ENCODE measurements at regions not wholly inside any gene's neighbourhood (a gene's known extent, or its start where the extent isn't known, plus 50 kb on each side); places are given as distances from the start of the nearest gene placed in this dataset.

GRCh38 chr12:69036533-69036932, 103.6 kb upstream of the CPM start:
- in situ Hi-C loops (cut with HindIII; ENCODE audit: low pct_ligation_motif_present, low sequenced_read_pairs) = no loop called here
- no peak overlapping the region for H3K27ac ChIP-seq
- no peaks in the 10 kb centered on the region for H3K27me3 ChIP-seq (replicated peaks)
- no peak for DNase-seq
- no peak overlapping the region for H3K4me3 ChIP-seq (ENCODE audit: low read depth, low read length)
- H3K36me3 ChIP-seq (replicated peaks) = no peaks in the 10 kb centered on the region
- no peak for TF ChIP-seq CTCF (IDR thresholded peaks at IDR 0.05; ENCODE audit: low read depth, low read length, missing control alignments)

- Histone ChIP-seq H3K4me3 (ENCODE audit: low read depth, low read length) (no peak overlapping the region), H3K27me3 (replicated peaks) (no peaks in the 10 kb centered on the region), H3K27ac (no peak overlapping the region), H3K36me3 (replicated peaks) (no peaks in the 10 kb centered on the region)
- no peak for TF ChIP-seq CTCF (IDR thresholded peaks at IDR 0.05; ENCODE audit: low read depth, low read length, missing control alignments)
- DNase-seq = no peak
- in situ Hi-C loops (cut with HindIII; ENCODE audit: low pct_ligation_motif_present, low sequenced_read_pairs) = no loop called here
These were observed 104.0 kb upstream of the CPM start for GRCh38 chr12:69036999-69037398.

- no peak for TF ChIP-seq CTCF (IDR thresholded peaks at IDR 0.05; ENCODE audit: low read depth, low read length, missing control alignments)
- no peak for DNase-seq
- Histone ChIP-seq H3K27me3 (replicated peaks) (no peaks in the 10 kb centered on the region), H3K4me3 (ENCODE audit: low read depth, low read length) (no peak overlapping the region), H3K36me3 (replicated peaks) (no peaks in the 10 kb centered on the region), H3K27ac (no peak overlapping the region)
- in situ Hi-C loops (cut with HindIII; ENCODE audit: low pct_ligation_motif_present, low sequenced_read_pairs) = no loop called here
These were observed 106.9 kb upstream of the CPM start for GRCh38 chr12:69039911-69040310.

- H3K36me3 ChIP-seq (replicated peaks) = no peaks in the 10 kb centered on the region
- in situ Hi-C loops (cut with HindIII; ENCODE audit: low pct_ligation_motif_present, low sequenced_read_pairs) = no loop called here
- no peak for DNase-seq
- no peak overlapping the region for H3K27ac ChIP-seq
- H3K27me3 ChIP-seq (replicated peaks) = no peaks in the 10 kb centered on the region
- H3K4me3 ChIP-seq (ENCODE audit: low read depth, low read length) = no peak overlapping the region
- TF ChIP-seq CTCF (IDR thresholded peaks at IDR 0.05; ENCODE audit: low read depth, low read length, missing control alignments) = no peak
These were observed 109.6 kb upstream of the CPM start for GRCh38 chr12:69042557-69042956.

GRCh38 chr12:69042970-69043369, 110.0 kb upstream of the CPM start:
- in situ Hi-C loops (cut with HindIII; ENCODE audit: low pct_ligation_motif_present, low sequenced_read_pairs) = no loop called here

More at GRCh38 chr12:69042970-69043369, 110.0 kb upstream of the CPM start:
- Histone ChIP-seq H3K4me3 (ENCODE audit: low read depth, low read length) (no peak overlapping the region), H3K36me3 (replicated peaks) (no peaks in the 10 kb centered on the region), H3K27me3 (replicated peaks) (no peaks in the 10 kb centered on the region), H3K27ac (no peak overlapping the region)
- no peak for DNase-seq
- no peak for TF ChIP-seq CTCF (IDR thresholded peaks at IDR 0.05; ENCODE audit: low read depth, low read length, missing control alignments)

All from brain microvascular endothelial cell (primary cell).